ENCODE measurements at regions not wholly inside any gene's neighbourhood (a gene's known extent, or its start where the extent isn't known, plus 50 kb on each side); places are given as distances from the start of the nearest gene placed in this dataset.

- no peaks in the 10 kb centered on the region for H3K4me1 Mint-ChIP-seq
- H3K4me3 Mint-ChIP-seq: no peak overlapping the region
- ATAC-seq: no peak
- H3K27ac Mint-ChIP-seq: no peak overlapping the region
- peaks cover 29% of the 10 kb centered on the region for H3K27me3 Mint-ChIP-seq
- H3K36me3 Mint-ChIP-seq (ENCODE audit: low read depth): no peaks in the 10 kb centered on the region
- no peak for DNase-seq
- no peaks in the 10 kb centered on the region for H3K9me3 ChIP-seq (ENCODE audit: control insufficient read depth, low read length, poor library complexity, severe bottlenecking)
These were observed 91.3 kb downstream of the VEGFA start for GRCh38 chr6:43861212-43861894.

GRCh38 chr6:43860285-43860684 is 90.3 kb downstream of the VEGFA start:
- no peak overlapping the region for H3K4me3 Mint-ChIP-seq
- peaks cover 24% of the 10 kb centered on the region for H3K27me3 Mint-ChIP-seq
- H3K27ac Mint-ChIP-seq: no peak overlapping the region
- no peak for ATAC-seq
- H3K9me3 ChIP-seq (ENCODE audit: control insufficient read depth, low read length, poor library complexity, severe bottlenecking): no peaks in the 10 kb centered on the region
- no peak for DNase-seq
- no peaks in the 10 kb centered on the region for H3K36me3 Mint-ChIP-seq (ENCODE audit: low read depth)
- H3K4me1 Mint-ChIP-seq: peaks cover under 1% of the 10 kb centered on the region

- no peaks in the 10 kb centered on the region for H3K9me3 ChIP-seq (ENCODE audit: control insufficient read depth, low read length, poor library complexity, severe bottlenecking)
- Mint-ChIP-seq H3K27ac (no peak overlapping the region), H3K4me3 (no peak overlapping the region), H3K36me3 (ENCODE audit: low read depth) (no peaks in the 10 kb centered on the region), H3K4me1 (peaks cover 2% of the 10 kb centered on the region), H3K27me3 (peaks cover 24% of the 10 kb centered on the region)
- ATAC-seq (no peak), DNase-seq (no peak)
These were observed 89.2 kb downstream of the VEGFA start for GRCh38 chr6:43859213-43859612.

- Mint-ChIP-seq H3K27ac (no peak overlapping the region), H3K27me3 (peaks cover 21% of the 10 kb centered on the region), H3K36me3 (ENCODE audit: low read depth) (no peaks in the 10 kb centered on the region), H3K4me1 (peaks cover 2% of the 10 kb centered on the region), H3K4me3 (no peak overlapping the region)
- ATAC-seq: no peak
- no peak for DNase-seq
- H3K9me3 ChIP-seq (ENCODE audit: control insufficient read depth, low read length, poor library complexity, severe bottlenecking): no peaks in the 10 kb centered on the region
These were observed 88.4 kb downstream of the VEGFA start for GRCh38 chr6:43858161-43859153.

- DNase-seq (no peak), ATAC-seq (no peak)
- no peaks in the 10 kb centered on the region for H3K9me3 ChIP-seq (ENCODE audit: control insufficient read depth, low read length, poor library complexity, severe bottlenecking)
- Mint-ChIP-seq H3K36me3 (ENCODE audit: low read depth) (no peaks in the 10 kb centered on the region), H3K4me3 (no peak overlapping the region), H3K27ac (no peak overlapping the region), H3K4me1 (peaks cover 2% of the 10 kb centered on the region), H3K27me3 (peaks cover 11% of the 10 kb centered on the region)
These were observed 86.2 kb downstream of the VEGFA start for GRCh38 chr6:43856005-43856765.

GRCh38 chr6:43855247-43855646 is 85.2 kb downstream of the VEGFA start:
- Mint-ChIP-seq H3K4me3 (no peak overlapping the region), H3K27me3 (peaks cover 11% of the 10 kb centered on the region), H3K27ac (peak overlapping the region; percentile 32), H3K4me1 (peaks cover 2% of the 10 kb centered on the region), H3K36me3 (ENCODE audit: low read depth) (no peaks in the 10 kb centered on the region)
- H3K9me3 ChIP-seq (ENCODE audit: control insufficient read depth, low read length, poor library complexity, severe bottlenecking): no peaks in the 10 kb centered on the region
- no peak for DNase-seq
- no peak for ATAC-seq

- H3K4me1 Mint-ChIP-seq: peaks cover 5% of the 10 kb centered on the region
- no peak for DNase-seq
- H3K4me3 Mint-ChIP-seq: no peak overlapping the region
- H3K36me3 Mint-ChIP-seq (ENCODE audit: low read depth): no peaks in the 10 kb centered on the region
- no peaks in the 10 kb centered on the region for H3K9me3 ChIP-seq (ENCODE audit: control insufficient read depth, low read length, poor library complexity, severe bottlenecking)
- no peak overlapping the region for H3K27ac Mint-ChIP-seq
- no peak for ATAC-seq
- H3K27me3 Mint-ChIP-seq: peaks cover 8% of the 10 kb centered on the region
These were observed 83.1 kb downstream of the VEGFA start for GRCh38 chr6:43853066-43853650.

GRCh38 chr6:43852350-43852864 is 82.4 kb downstream of the VEGFA start:
- ATAC-seq: no peak
- Mint-ChIP-seq H3K4me3 (no peak overlapping the region), H3K27me3 (peaks cover 16% of the 10 kb centered on the region)

GRCh38 chr6:43851204-43851865 is 81.3 kb downstream of the VEGFA start:
- Mint-ChIP-seq H3K4me1 (peaks cover 12% of the 10 kb centered on the region), H3K36me3 (ENCODE audit: low read depth) (no peaks in the 10 kb centered on the region), H3K4me3 (no peak overlapping the region), H3K27ac (no peak overlapping the region), H3K27me3 (peaks cover 16% of the 10 kb centered on the region)
- H3K9me3 ChIP-seq (ENCODE audit: control insufficient read depth, low read length, poor library complexity, severe bottlenecking): no peaks in the 10 kb centered on the region
- DNase-seq (no peak), ATAC-seq (no peak)

More at GRCh38 chr6:43852350-43852864, 82.4 kb downstream of the VEGFA start:
- H3K9me3 ChIP-seq (ENCODE audit: control insufficient read depth, low read length, poor library complexity, severe bottlenecking): no peaks in the 10 kb centered on the region
- no peaks in the 10 kb centered on the region for H3K36me3 Mint-ChIP-seq (ENCODE audit: low read depth)
- no peak for DNase-seq
- no peak overlapping the region for H3K27ac Mint-ChIP-seq
- H3K4me1 Mint-ChIP-seq: peaks cover 12% of the 10 kb centered on the region

GRCh38 chr6:43850314-43851203 is 80.5 kb downstream of the VEGFA start:
- H3K4me3 Mint-ChIP-seq: no peak overlapping the region
- H3K27ac Mint-ChIP-seq: no peak overlapping the region
- H3K27me3 Mint-ChIP-seq: peaks cover 18% of the 10 kb centered on the region
- H3K4me1 Mint-ChIP-seq: peaks cover 12% of the 10 kb centered on the region
- ATAC-seq: no peak
- H3K9me3 ChIP-seq (ENCODE audit: control insufficient read depth, low read length, poor library complexity, severe bottlenecking): no peaks in the 10 kb centered on the region
- DNase-seq: no peak
- H3K36me3 Mint-ChIP-seq (ENCODE audit: low read depth): no peaks in the 10 kb centered on the region

GRCh38 chr6:43849844-43850243 is 79.8 kb downstream of the VEGFA start:
- peaks cover 25% of the 10 kb centered on the region for H3K27me3 Mint-ChIP-seq
- no peak overlapping the region for H3K27ac Mint-ChIP-seq

More at GRCh38 chr6:43849844-43850243, 79.8 kb downstream of the VEGFA start:
- DNase-seq (no peak), ATAC-seq (no peak)
- Mint-ChIP-seq H3K4me1 (peaks cover 12% of the 10 kb centered on the region), H3K4me3 (no peak overlapping the region), H3K36me3 (ENCODE audit: low read depth) (no peaks in the 10 kb centered on the region)
- H3K9me3 ChIP-seq (ENCODE audit: control insufficient read depth, low read length, poor library complexity, severe bottlenecking): no peaks in the 10 kb centered on the region
